ENCODE measurements at regions not wholly inside any gene's neighbourhood (a gene's known extent, or its start where the extent isn't known, plus 50 kb on each side); places are given as distances from the start of the nearest gene placed in this dataset.

DNA sequence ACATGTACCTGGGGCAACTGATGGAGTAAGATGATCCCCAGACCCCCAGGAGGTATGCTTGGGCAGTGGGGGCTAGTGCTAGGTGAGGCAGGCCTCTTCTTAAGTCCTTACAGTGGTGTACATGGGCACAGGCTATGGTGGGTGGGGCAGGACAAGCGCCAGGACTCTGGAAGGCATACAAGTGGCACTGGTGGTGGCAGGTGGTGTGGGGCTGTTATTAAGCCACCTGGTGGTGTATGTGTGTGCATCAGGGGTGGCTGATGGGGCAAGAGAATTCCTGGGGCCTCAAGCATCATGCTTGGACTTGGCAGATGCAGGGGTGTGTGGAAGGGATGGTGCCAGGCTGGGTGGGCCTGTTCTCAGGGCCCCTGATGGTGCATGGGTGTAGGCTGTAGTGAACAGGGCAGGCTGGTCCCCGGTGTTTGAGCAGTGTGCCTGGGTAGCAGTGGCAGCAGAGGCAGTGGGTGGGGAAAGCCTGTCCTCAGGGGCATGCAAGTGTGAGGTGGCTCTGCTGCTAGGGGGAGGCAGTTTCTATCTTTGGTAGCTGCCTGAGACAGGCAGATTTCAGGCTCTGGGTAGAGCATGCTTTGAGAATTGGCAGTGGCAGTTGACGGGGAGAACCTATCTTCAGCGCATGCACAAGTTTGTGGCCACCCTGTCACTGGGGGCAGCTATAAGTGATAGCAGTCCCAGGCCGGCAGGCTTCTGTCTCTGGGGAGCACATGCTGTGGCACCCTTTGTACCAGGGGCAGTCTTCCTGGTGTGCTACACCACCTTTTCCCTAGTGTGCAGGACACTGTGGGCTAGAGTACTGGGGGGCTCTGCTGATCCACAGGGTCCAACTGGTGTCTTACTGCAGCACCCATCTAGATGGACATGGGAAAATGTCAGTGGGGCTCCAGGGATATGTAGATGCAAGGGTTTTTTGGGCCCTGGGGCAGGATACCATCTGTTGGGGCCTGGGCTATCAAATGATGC lies 52.6 kb upstream of the ABCD2 start:
- H4K20me1 ChIP-seq (ENCODE audit: control insufficient read depth, insufficient read depth) = no peaks in the 10 kb centered on the region
- H3K9ac ChIP-seq (ENCODE audit: control insufficient read depth, insufficient read depth, low read length) = no peak overlapping the region
- no peaks in the 10 kb centered on the region; the same call in 2 of the 3 replicates for H3K9me3 ChIP-seq (replicated peaks; ENCODE audit: control insufficient read depth, insufficient read depth, low read length)
- H3K4me1 ChIP-seq (ENCODE audit: control insufficient read depth, insufficient read depth, low read length) = no peaks in the 10 kb centered on the region
- ChIA-PET SMC1A (ENCODE audit: uncharacterized antibody, unreplicated experiment) (interaction anchor here (0.6 kb wide), 1 partner anchor 102 kb away, joined by 3 read pairs; no protein-coding TSS in a partner anchor), CTCF (no interaction called here), RAD21 (ENCODE audit: unreplicated experiment) (no interaction called here), POLR2A (no interaction called here)
- FAIRE-seq (no peak), DNase-seq (ENCODE audit: low read depth, low spot score) (no peak), ATAC-seq (peak; percentile 30; the same call in 1 of the 3 replicates)
- H3K36me3 ChIP-seq (ENCODE audit: control insufficient read depth in 2 of 2, insufficient read depth in 2 of 2, low read length in 1 of 2) = no peaks in the 10 kb centered on the region
- WGBS (ENCODE audit: insufficient coverage, insufficient replicate concordance, low lambda C conversion rate, missing lambda C conversion rate) = 79% methylated on average over 5 of the region's 5 CpGs
- no peaks in the 10 kb centered on the region for H3K27me3 ChIP-seq (replicated peaks in 1 of 2; ENCODE audit: control insufficient read depth in 2 of 2, insufficient read depth in 2 of 2, low read length in 1 of 2)
- intact Hi-C loops (cut with micrococcal nuclease; ENCODE audit: unreplicated experiment) (no loop called here), in situ Hi-C loops (cut with MboI) (no loop called here)
- H3K79me2 ChIP-seq (ENCODE audit: control insufficient read depth, insufficient read depth, low read length) = no peaks in the 10 kb centered on the region
- H3K4me3 ChIP-seq = no peak overlapping the region
- BruUV-seq (replicated peaks) = no TSS peak
- H2AFZ ChIP-seq (ENCODE audit: control insufficient read depth, low read depth, low read length) = no peak overlapping the region
- H3K4me2 ChIP-seq (ENCODE audit: control insufficient read depth, insufficient read depth) = no peak overlapping the region
- H3K27ac ChIP-seq (ENCODE audit: control insufficient read depth, insufficient read depth) = no peak overlapping the region
- TF ChIP-seq STAT1 (conservative IDR thresholded peaks at IDR 0.05) (no peak), SUZ12 (IDR thresholded peaks at IDR 0.05; ENCODE audit: unreplicated experiment) (no peak), ETV6 (conservative IDR thresholded peaks at IDR 0.05 in 1 of 2, IDR thresholded peaks at IDR 0.05 in 1 of 2; ENCODE audit: borderline replicate concordance in 1 of 2, low read depth in 1 of 2) (no peak), BHLHE40 (IDR thresholded peaks at IDR 0.05; ENCODE audit: borderline replicate concordance in 1 of 2, low read depth in 2 of 2, low read length in 1 of 2) (no peak), REST (IDR thresholded peaks at IDR 0.05; ENCODE audit: low read depth, low read length) (no peak), ZNF622 (IDR thresholded peaks at IDR 0.05) (no peak), FOXM1 (IDR thresholded peaks at IDR 0.05; ENCODE audit: low read depth, low read length) (no peak), TCF7 (IDR thresholded peaks at IDR 0.05; ENCODE audit: borderline replicate concordance) (no peak), ASH2L (IDR thresholded peaks at IDR 0.05; ENCODE audit: borderline replicate concordance, low read depth) (no peak), SREBF2 (IDR thresholded peaks at IDR 0.05; ENCODE audit: low read length) (no peak), JUNB (IDR thresholded peaks at IDR 0.05) (no peak), HSF1 (IDR thresholded peaks at IDR 0.05; ENCODE audit: low read depth, low read length) (no peak), KAT2A (conservative IDR thresholded peaks at IDR 0.05; ENCODE audit: control insufficient read depth, low read depth, low read length) (no peak), LARP7 (IDR thresholded peaks at IDR 0.05) (no peak), EGR1 (IDR thresholded peaks at IDR 0.05; ENCODE audit: borderline replicate concordance in 1 of 2, low read depth in 2 of 2, low read length in 2 of 2) (no peak), SMC3 (IDR thresholded peaks at IDR 0.05; ENCODE audit: borderline replicate concordance, low read length) (no peak), HDGF (IDR thresholded peaks at IDR 0.05) (no peak)
- TF ChIP-seq, protein P1, sequence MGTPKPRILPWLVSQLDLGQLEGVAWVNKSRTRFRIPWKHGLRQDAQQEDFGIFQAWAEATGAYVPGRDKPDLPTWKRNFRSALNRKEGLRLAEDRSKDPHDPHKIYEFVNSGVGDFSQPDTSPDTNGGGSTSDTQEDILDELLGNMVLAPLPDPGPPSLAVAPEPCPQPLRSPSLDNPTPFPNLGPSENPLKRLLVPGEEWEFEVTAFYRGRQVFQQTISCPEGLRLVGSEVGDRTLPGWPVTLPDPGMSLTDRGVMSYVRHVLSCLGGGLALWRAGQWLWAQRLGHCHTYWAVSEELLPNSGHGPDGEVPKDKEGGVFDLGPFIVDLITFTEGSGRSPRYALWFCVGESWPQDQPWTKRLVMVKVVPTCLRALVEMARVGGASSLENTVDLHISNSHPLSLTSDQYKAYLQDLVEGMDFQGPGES (IDR thresholded peaks at IDR 0.05) = no peak
